ENCODE measurements at regions not wholly inside any gene's neighbourhood (a gene's known extent, or its start where the extent isn't known, plus 50 kb on each side); places are given as distances from the start of the nearest gene placed in this dataset.

DNA sequence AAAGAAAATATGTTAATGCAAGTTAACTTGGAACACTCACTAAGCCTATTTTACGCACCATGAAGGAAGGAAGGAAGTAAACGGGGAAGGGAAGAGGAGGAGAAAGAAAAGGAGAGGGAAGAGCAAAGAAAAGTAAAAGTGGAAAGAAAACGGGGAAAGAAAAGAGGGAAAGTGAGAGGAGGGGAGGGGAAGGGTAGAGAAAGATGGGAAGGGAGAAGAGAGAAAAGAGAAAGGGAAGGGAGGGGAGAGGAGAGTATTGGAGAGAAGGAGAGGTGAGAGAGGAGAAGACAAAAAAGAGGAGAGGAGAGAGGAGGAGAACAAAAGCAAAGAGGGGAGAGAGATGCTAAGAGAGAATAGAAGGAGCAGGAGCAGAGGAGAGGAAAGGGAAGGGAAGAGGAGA lies 224.1 kb downstream of the SLITRK2 start:
- Histone ChIP-seq H3K4me2 (ENCODE audit: insufficient read depth in 1 of 2, low read depth in 2 of 2, low read length in 2 of 2) (no peak overlapping the region), H3K4ac (replicated peaks; ENCODE audit: insufficient read length, low read depth, low read length) (no peak overlapping the region), H3K79me1 (ENCODE audit: low read depth, low read length) (no peaks in the 10 kb centered on the region), H3K9ac (replicated peaks in 1 of 4; ENCODE audit: extremely low read depth in 1 of 4, low read depth in 3 of 4, low read length in 3 of 4) (no peak overlapping the region), H4K5ac (ENCODE audit: insufficient read length, low read depth, low read length) (no peak overlapping the region), H2BK12ac (ENCODE audit: low read depth, low read length) (no peak overlapping the region), H4K91ac (replicated peaks; ENCODE audit: insufficient read length, low read length) (no peak overlapping the region), H3K18ac (ENCODE audit: extremely low read depth, low read length) (no peak overlapping the region), H3K23me2 (ENCODE audit: low read depth, low read length) (no peaks in the 10 kb centered on the region), H3K27me3 (replicated peaks in 1 of 4; ENCODE audit: control insufficient read depth in 3 of 4, extremely low read depth in 1 of 4, insufficient read depth in 3 of 4, low read length in 3 of 4) (no peaks in the 10 kb centered on the region), H3K23ac (ENCODE audit: insufficient read length) (no peak overlapping the region), H3K4me1 (replicated peaks in 1 of 4; ENCODE audit: control insufficient read depth in 3 of 4, insufficient read depth in 4 of 4, low read length in 3 of 4) (no peaks in the 10 kb centered on the region), H2BK15ac (ENCODE audit: low read length) (no peak overlapping the region), H4K8ac (ENCODE audit: extremely low read depth, insufficient read depth, low read length) (no peak overlapping the region), H2BK120ac (replicated peaks; ENCODE audit: low read depth, low read length) (no peak overlapping the region), H3K4me3 (ENCODE audit: extremely low read depth in 1 of 4, insufficient read depth in 2 of 4, low read depth in 3 of 4, low read length in 4 of 4) (no peak overlapping the region), H3K9me3 (ENCODE audit: insufficient read depth in 2 of 2, low read depth in 1 of 2, low read length in 1 of 2) (peaks cover 0 to 3% of the 10 kb centered on the region in 2 experiments; a peak in 1 of 4 replicates), H3K27ac (ENCODE audit: low read depth, low read length) (no peak overlapping the region), H3K36me3 (ENCODE audit: control insufficient read depth in 2 of 4, insufficient read depth in 4 of 4, low read length in 3 of 4) (no peaks in the 10 kb centered on the region), H2BK5ac (ENCODE audit: low read depth, low read length) (no peak overlapping the region), H2AFZ (ENCODE audit: low read length) (no peak overlapping the region), H2AK5ac (ENCODE audit: low read depth, low read length) (no peak overlapping the region), H2BK20ac (ENCODE audit: low read length) (no peak overlapping the region), H4K20me1 (replicated peaks in 1 of 2; ENCODE audit: control insufficient read depth in 1 of 2, insufficient read depth in 2 of 2, low read length in 2 of 2) (no peaks in the 10 kb centered on the region), H3K56ac (replicated peaks; ENCODE audit: insufficient read length, low read depth, low read length) (no peak overlapping the region), H3K79me2 (ENCODE audit: control insufficient read depth in 1 of 2, insufficient read depth in 2 of 2, low read length in 2 of 2) (no peaks in the 10 kb centered on the region), H3K14ac (ENCODE audit: insufficient read length) (no peak overlapping the region)
- no peak for FAIRE-seq
- DNase-seq (ENCODE audit: low read depth in 1 of 2, low spot score in 2 of 2): no peak
- POLR2A ChIA-PET (ENCODE audit: partially characterized antibody): no interaction called here
- WGBS, 2 experiments (ENCODE audit: extremely low coverage in 1 of 2, insufficient coverage in 1 of 2, insufficient read length in 1 of 2, insufficient replicate concordance in 2 of 2, low coverage in 1 of 2, low lambda C conversion rate in 2 of 2, missing lambda C conversion rate in 1 of 2): 53 to 77% methylated on average over 1 to 2 of the region's 3 CpGs
- CTCF ChIA-PET (ENCODE audit: partially characterized antibody): no interaction called here
- TF ChIP-seq YY1 (IDR thresholded peaks at IDR 0.05; ENCODE audit: low read depth, low read length) (no peak), POLR2AphosphoS5 (IDR thresholded peaks at IDR 0.05; ENCODE audit: low read depth, low read length) (no peak), CBX5 (IDR thresholded peaks at IDR 0.05; ENCODE audit: low read depth, low read length) (no peak), BRCA1 (IDR thresholded peaks at IDR 0.05; ENCODE audit: low read depth, low read length) (no peak)
- TF ChIP-seq, protein P1, sequence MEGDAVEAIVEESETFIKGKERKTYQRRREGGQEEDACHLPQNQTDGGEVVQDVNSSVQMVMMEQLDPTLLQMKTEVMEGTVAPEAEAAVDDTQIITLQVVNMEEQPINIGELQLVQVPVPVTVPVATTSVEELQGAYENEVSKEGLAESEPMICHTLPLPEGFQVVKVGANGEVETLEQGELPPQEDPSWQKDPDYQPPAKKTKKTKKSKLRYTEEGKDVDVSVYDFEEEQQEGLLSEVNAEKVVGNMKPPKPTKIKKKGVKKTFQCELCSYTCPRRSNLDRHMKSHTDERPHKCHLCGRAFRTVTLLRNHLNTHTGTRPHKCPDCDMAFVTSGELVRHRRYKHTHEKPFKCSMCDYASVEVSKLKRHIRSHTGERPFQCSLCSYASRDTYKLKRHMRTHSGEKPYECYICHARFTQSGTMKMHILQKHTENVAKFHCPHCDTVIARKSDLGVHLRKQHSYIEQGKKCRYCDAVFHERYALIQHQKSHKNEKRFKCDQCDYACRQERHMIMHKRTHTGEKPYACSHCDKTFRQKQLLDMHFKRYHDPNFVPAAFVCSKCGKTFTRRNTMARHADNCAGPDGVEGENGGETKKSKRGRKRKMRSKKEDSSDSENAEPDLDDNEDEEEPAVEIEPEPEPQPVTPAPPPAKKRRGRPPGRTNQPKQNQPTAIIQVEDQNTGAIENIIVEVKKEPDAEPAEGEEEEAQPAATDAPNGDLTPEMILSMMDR (IDR thresholded peaks at IDR 0.05; ENCODE audit: control extremely low read depth in 1 of 3, insufficient read depth in 1 of 3, low read depth in 1 of 3, low read length in 3 of 3): no peak
